ENCODE measurements at regions not wholly inside any gene's neighbourhood (a gene's known extent, or its start where the extent isn't known, plus 50 kb on each side); places are given as distances from the start of the nearest gene placed in this dataset.

DNA sequence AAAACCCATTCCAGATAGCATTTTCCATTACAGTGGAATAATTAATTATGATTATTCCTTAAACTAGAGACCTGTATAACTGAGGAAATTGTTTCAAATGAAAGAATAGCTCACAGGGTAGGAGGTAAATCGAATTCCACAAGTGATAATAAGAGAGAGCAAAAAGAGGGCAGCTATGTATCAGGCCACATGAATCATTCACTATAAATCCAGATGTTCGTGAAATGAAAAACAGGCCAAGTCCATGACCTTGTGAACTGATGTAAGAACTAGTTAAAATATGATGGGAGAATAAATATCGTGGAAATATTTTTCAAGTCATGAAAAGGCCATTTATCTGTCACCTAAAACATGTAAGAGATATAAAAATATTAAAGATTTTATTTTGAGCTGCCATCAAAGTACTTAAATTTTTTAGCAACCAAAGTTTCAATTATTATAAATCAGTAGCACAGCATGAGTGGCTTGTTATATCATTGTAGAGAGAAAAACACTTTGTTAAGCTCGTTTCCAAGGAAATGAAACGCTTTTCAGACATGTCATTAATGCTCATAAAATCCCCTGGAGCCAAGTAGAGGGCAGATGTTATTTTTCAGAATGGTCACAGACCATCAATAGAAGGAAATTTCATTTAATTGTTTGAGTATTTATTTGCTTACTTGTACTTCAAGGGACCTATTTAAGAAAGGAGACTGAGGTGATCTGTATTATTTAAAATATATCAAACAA lies 120.6 kb upstream of the CDKN3 start:
- H3K4me3 ChIP-seq (ENCODE audit: low read depth, low read length): no peak overlapping the region
- peaks cover 5% of the 10 kb centered on the region; the same call in 1 of the 2 replicates for H3K27me3 ChIP-seq (ENCODE audit: control insufficient read depth, insufficient read depth, low read length)
- ChIA-PET CTCF (interaction anchor here (0.6 to 1.6 kb wide), 3 partner anchors 10 to 53 kb away, joined by 3 to 4 read pairs (median 4); no protein-coding TSS in a partner anchor), POLR2A (no interaction called here)
- TF ChIP-seq, protein P1, sequence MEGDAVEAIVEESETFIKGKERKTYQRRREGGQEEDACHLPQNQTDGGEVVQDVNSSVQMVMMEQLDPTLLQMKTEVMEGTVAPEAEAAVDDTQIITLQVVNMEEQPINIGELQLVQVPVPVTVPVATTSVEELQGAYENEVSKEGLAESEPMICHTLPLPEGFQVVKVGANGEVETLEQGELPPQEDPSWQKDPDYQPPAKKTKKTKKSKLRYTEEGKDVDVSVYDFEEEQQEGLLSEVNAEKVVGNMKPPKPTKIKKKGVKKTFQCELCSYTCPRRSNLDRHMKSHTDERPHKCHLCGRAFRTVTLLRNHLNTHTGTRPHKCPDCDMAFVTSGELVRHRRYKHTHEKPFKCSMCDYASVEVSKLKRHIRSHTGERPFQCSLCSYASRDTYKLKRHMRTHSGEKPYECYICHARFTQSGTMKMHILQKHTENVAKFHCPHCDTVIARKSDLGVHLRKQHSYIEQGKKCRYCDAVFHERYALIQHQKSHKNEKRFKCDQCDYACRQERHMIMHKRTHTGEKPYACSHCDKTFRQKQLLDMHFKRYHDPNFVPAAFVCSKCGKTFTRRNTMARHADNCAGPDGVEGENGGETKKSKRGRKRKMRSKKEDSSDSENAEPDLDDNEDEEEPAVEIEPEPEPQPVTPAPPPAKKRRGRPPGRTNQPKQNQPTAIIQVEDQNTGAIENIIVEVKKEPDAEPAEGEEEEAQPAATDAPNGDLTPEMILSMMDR (IDR thresholded peaks at IDR 0.05; ENCODE audit: insufficient read depth, low read depth, low read length): no peak
- DNase-seq (ENCODE audit: low read depth): no peak
- H3K36me3 ChIP-seq (ENCODE audit: control insufficient read depth, insufficient read depth, low read length): no peaks in the 10 kb centered on the region

DNA sequence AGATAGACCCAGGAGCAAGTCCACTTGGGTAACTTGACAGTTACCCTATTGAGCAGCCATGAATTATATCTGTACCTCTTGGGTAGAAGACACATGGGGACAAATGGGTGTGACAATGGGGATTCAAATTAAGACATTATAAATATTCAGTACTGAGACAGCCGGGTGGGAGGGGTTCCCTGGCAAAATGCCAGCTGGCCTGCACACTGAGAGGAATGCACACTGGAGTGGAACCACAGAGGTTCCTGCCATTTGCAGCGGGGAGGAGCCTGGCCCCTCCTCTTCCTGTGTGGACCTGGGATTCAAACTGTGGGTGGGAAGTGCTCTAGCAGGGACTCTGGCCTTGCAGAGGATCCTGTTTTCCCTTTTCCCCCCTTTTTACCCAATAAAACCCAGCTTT lies 118.7 kb upstream of the CDKN3 start:
- Histone ChIP-seq H3K27me3 (ENCODE audit: control insufficient read depth, insufficient read depth, low read length) (peaks cover 3% of the 10 kb centered on the region), H3K4me3 (ENCODE audit: low read depth, low read length) (no peak overlapping the region), H3K36me3 (ENCODE audit: control insufficient read depth, insufficient read depth, low read length) (no peaks in the 10 kb centered on the region)
- TF ChIP-seq, protein P1 (IDR thresholded peaks at IDR 0.05; ENCODE audit: insufficient read depth, low read depth, low read length): no peak
- ChIA-PET CTCF (no interaction called here), POLR2A (no interaction called here)
- DNase-seq (ENCODE audit: low read depth): no peak

DNA sequence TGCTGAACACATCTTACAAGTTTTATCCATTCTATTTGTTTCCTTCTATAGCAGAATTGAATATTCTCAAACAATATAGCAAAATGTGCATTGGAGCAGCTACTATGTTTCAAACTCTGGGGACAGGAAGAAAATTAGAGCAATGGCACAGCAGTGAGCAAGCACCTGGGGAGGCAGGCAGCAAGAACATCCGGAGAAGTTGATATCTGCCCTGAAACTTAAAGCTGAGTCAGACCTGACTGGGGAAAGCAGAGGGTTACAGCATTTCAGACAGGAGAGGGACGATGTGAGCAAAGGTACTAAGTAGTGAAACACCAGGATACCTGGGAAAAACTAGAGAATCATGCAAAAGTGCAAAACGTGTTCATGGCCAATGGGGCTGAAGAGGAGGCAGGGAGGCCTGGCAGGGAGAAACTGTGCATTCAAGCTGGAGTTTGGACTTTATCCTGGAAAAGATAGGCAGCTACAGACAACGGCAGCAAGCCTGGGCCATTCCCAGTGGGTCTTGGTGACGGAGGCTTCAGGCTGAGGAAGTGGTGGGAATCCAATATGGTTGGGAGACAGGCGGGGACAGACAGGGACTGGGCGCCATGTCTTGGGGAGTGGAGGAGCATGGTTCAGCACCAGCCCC lies 118.0 kb upstream of the CDKN3 start:
- ChIA-PET CTCF (no interaction called here), POLR2A (no interaction called here)
- TF ChIP-seq, protein P1 (IDR thresholded peaks at IDR 0.05; ENCODE audit: insufficient read depth, low read depth, low read length): no peak
- no peak for DNase-seq (ENCODE audit: low read depth)
- peaks cover 3% of the 10 kb centered on the region for H3K27me3 ChIP-seq (ENCODE audit: control insufficient read depth, insufficient read depth, low read length)
- H3K4me3 ChIP-seq (ENCODE audit: low read depth, low read length): no peak overlapping the region
- no peaks in the 10 kb centered on the region for H3K36me3 ChIP-seq (ENCODE audit: control insufficient read depth, insufficient read depth, low read length)

DNA sequence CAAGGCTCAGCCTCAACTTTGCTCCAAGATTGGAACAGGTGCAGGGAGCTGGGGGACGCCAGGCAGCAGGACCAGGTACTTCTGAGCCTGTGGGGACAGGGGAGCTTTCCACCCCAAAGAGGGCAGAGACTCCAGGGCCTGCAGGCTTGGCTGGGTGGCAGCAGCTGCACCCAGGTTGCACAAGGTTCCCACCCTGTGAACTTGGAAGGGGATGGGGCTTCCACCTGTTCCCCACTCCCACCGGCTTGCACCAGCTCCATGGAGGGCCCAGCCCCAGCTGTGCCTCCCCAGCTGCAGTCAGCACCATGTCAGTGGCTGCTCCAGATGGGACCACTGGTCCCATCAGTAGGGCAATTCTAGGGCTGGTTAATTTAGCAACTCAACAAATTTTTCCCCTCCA lies 114.0 kb upstream of the CDKN3 start:
- Histone ChIP-seq H3K27me3 (ENCODE audit: control insufficient read depth, insufficient read depth, low read length) (peaks cover 1% of the 10 kb centered on the region), H3K4me3 (ENCODE audit: low read depth, low read length) (no peak overlapping the region), H3K36me3 (ENCODE audit: control insufficient read depth, insufficient read depth, low read length) (no peaks in the 10 kb centered on the region)
- ChIA-PET POLR2A (no interaction called here), CTCF (no interaction called here)
- DNase-seq (ENCODE audit: low read depth): no peak
- TF ChIP-seq, protein P1 (IDR thresholded peaks at IDR 0.05; ENCODE audit: insufficient read depth, low read depth, low read length): no peak

DNA sequence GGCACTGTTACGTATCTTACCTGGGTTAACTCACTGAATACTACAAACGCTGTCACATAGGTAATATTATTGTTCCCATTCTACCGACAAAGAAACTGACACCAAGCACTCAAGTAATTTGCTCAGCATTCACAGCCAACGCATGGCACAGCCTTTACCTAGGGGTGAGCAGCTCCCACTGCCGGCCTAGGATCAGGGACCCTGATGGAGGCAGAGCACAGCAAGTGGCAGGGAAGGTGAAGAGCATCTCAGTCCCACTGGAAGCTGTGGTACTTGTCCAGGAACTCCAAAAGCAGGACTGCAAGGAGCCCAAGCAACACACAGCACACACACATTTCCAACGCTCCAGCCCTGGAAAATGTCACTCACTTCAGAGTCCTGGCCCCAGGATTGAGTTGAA lies 111.8 kb upstream of the CDKN3 start:
- no peak overlapping the region for H3K4me3 ChIP-seq (ENCODE audit: low read depth, low read length)
- no peaks in the 10 kb centered on the region for H3K36me3 ChIP-seq (ENCODE audit: control insufficient read depth, insufficient read depth, low read length)
- H3K27me3 ChIP-seq (ENCODE audit: control insufficient read depth, insufficient read depth, low read length): no peaks in the 10 kb centered on the region; the same call in 1 of the 2 replicates
- ChIA-PET CTCF (no interaction called here), POLR2A (no interaction called here)
- TF ChIP-seq, protein P1 (IDR thresholded peaks at IDR 0.05; ENCODE audit: insufficient read depth, low read depth, low read length): no peak
- no peak for DNase-seq (ENCODE audit: low read depth)

Measured in BJ (cell line).